Tibial artery (tissue), 4 donors: ENCODE measurements at regions not wholly inside any gene's neighbourhood (a gene's known extent, or its start where the extent isn't known, plus 50 kb on each side); places are given as distances from the start of the nearest gene placed in this dataset.

Experiments
- DNase-seq, 2 donors: peaks; one replicate each; pipeline ENCODE4 v3.0.0-alpha.2; 2019
- H3K27ac ChIP-seq, 2 donors: fragments of 200-600 bp; sonication (generic) in 1 of 2; 1 replicate in 1 of 2; 2 replicates in 1 of 2; pipeline ENCODE4 v1.5.1; 2018 to 2019; ENCODE audit warnings: mild to moderate bottlenecking in 1 of 2
- H3K27me3 ChIP-seq, 2 donors: fragments of 200-600 bp; sonication (generic) in 1 of 2; one replicate each; pipeline versions ENCODE4 v1.5.1 to v1.6.0; 2016 to 2019
- H3K36me3 ChIP-seq, 3 donors: fragments of 200-600 bp; sonication (generic) in 2 of 3; one replicate each; pipeline ENCODE4 v1.5.1; 2016 to 2019; ENCODE audit warnings: mild to moderate bottlenecking in 2 of 3
- H3K4me1 ChIP-seq, 4 donors: fragments of 200-600 bp; sonication (generic) in 2 of 4; 1 replicate in 3 of 4; 2 replicates in 1 of 4; pipeline ENCODE4 v1.5.1; 2016 to 2019
- H3K4me3 ChIP-seq, 2 donors: fragments of 200-600 bp; sonication (generic) in 1 of 2; 1 replicate in 1 of 2; 2 replicates in 1 of 2; pipeline ENCODE4 v1.5.1; 2018 to 2019; ENCODE audit warnings: mild to moderate bottlenecking in 2 of 2
- H3K9me3 ChIP-seq, 3 donors: fragments of 200-600 bp; sonication (generic) in 1 of 3; one replicate each; pipeline ENCODE4 v1.5.1; 2016 to 2019
- intact Hi-C: fragments of 100-400 bp; cut with DNase I; formaldehyde crosslinking; loops from one replicate; pipeline ENCODE4 v1.15.0; 2023; ENCODE audit warnings: low total_unique reads
- TF ChIP-seq, protein P1 (sequence below), 2 experiments: fragments of 200-600 bp in 1 of 2; fragments of 450-650 bp in 1 of 2; IDR thresholded peaks; one replicate each; pipeline ENCODE4 v1.5.1; 2017 to 2019; ENCODE audit warnings: antibody characterized with exemption in 2 of 2, mild to moderate bottlenecking in 1 of 2, moderate library complexity in 1 of 2

- H3K36me3 ChIP-seq: no peaks in the 10 kb centered on the region
- H3K9me3 ChIP-seq: no peaks in the 10 kb centered on the region
- H3K4me3 ChIP-seq: no peak overlapping the region
- no peak for DNase-seq
- TF ChIP-seq, protein P1, sequence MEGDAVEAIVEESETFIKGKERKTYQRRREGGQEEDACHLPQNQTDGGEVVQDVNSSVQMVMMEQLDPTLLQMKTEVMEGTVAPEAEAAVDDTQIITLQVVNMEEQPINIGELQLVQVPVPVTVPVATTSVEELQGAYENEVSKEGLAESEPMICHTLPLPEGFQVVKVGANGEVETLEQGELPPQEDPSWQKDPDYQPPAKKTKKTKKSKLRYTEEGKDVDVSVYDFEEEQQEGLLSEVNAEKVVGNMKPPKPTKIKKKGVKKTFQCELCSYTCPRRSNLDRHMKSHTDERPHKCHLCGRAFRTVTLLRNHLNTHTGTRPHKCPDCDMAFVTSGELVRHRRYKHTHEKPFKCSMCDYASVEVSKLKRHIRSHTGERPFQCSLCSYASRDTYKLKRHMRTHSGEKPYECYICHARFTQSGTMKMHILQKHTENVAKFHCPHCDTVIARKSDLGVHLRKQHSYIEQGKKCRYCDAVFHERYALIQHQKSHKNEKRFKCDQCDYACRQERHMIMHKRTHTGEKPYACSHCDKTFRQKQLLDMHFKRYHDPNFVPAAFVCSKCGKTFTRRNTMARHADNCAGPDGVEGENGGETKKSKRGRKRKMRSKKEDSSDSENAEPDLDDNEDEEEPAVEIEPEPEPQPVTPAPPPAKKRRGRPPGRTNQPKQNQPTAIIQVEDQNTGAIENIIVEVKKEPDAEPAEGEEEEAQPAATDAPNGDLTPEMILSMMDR (IDR thresholded peaks at IDR 0.05): no peak
- H3K4me1 ChIP-seq: no peaks in the 10 kb centered on the region
- H3K27ac ChIP-seq: no peak overlapping the region
- no peaks in the 10 kb centered on the region for H3K27me3 ChIP-seq
- intact Hi-C loops: no loop called here
These were observed 2451.8 kb downstream of the PCDH7 start for GRCh38 chr4:33171873-33172525.

- no peaks in the 10 kb centered on the region for H3K36me3 ChIP-seq
- DNase-seq: no peak
- TF ChIP-seq, protein P1 (IDR thresholded peaks at IDR 0.05): no peak
- H3K27me3 ChIP-seq: no peaks in the 10 kb centered on the region
- intact Hi-C loops: no loop called here
- H3K9me3 ChIP-seq: no peaks in the 10 kb centered on the region
- H3K4me3 ChIP-seq: no peak overlapping the region
- no peak overlapping the region for H3K27ac ChIP-seq
- H3K4me1 ChIP-seq: no peaks in the 10 kb centered on the region
These were observed 2456.4 kb downstream of the PCDH7 start for GRCh38 chr4:33176566-33176965.

DNA sequence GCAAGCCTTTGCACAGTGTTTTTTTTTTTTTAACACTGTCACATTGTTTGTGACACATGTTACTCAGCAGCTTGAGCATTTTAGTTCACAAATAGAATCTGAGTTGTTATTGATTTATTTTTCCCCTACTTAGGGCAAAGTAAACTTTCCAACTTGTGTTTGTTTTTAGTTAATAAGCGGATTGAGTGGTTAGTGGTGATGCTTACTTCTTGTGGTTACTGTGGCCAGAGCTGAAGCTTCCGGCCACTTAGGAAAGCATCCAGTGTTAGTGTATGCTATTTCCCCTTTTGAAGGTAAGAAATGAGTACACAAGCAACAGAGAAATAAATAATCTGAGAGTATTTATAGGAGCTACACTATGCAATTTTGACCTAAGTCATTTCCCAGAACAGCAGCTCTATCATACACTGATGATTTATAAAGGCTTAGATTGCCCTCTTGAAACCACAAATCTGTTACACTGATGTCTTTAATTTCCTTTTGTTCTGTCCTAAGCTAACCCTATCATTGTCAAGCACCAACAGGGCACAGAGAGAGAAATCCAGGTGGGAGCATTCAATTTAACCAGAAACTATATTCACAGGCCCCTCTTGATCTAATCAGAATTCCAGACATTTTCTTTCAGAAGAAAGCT is 2464.6 kb downstream of the PCDH7 start:
- Histone ChIP-seq H3K4me3 (no peak overlapping the region), H3K27ac (no peak overlapping the region), H3K27me3 (no peaks in the 10 kb centered on the region), H3K9me3 (no peaks in the 10 kb centered on the region), H3K4me1 (no peaks in the 10 kb centered on the region), H3K36me3 (no peaks in the 10 kb centered on the region)
- intact Hi-C loops: no loop called here
- TF ChIP-seq, protein P1 (IDR thresholded peaks at IDR 0.05): no peak
- no peak for DNase-seq

DNA sequence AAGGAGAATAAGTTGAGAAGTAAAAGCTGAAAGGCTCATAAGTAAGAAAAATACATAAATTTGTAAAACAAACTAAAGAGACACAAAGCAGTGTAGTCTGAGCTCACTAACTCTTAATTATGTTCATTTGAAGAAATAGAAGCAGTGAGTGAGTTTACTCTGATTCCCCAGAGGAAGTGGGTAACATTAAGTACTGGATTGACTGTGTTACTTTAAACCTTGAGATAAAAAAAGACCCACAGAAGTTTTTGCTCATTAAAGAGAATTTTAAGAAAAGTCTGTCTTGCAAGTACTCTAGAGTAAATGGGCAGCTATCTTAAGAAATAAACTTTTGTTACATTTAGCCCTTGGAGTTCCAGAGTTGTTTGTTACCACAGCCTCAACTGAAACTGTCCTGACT is 2466.9 kb downstream of the PCDH7 start:
- intact Hi-C loops: no loop called here
- no peaks in the 10 kb centered on the region for H3K9me3 ChIP-seq
- no peaks in the 10 kb centered on the region for H3K27me3 ChIP-seq
- no peaks in the 10 kb centered on the region for H3K36me3 ChIP-seq
- TF ChIP-seq, protein P1 (IDR thresholded peaks at IDR 0.05): no peak
- H3K27ac ChIP-seq: no peak overlapping the region
- H3K4me3 ChIP-seq: no peak overlapping the region
- DNase-seq: no peak
- H3K4me1 ChIP-seq: no peaks in the 10 kb centered on the region

DNA sequence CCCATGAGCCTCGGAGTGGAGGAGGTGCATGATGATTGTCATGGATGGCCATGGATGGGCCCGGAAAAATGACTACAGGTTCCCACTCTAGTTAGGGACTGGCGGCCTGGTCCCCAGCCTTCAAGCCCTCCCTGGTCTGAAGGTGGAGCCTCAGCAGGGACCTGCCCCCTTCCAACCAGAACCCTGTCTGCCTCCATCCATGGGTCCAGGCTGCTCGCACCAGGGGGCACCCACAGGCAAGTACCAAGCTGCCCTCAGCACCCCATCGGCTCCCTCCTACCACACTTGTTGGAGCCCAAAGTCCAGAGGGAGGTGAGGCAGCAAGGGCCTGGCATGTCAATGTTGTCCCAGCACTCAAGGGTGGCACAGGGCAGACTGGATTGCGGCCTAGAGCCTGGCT is 2468.6 kb downstream of the PCDH7 start:
- H3K4me1 ChIP-seq: no peaks in the 10 kb centered on the region
- H3K27ac ChIP-seq: no peak overlapping the region
- no peaks in the 10 kb centered on the region for H3K9me3 ChIP-seq
- intact Hi-C loops: no loop called here
- H3K4me3 ChIP-seq: no peak overlapping the region
- DNase-seq: no peak
- H3K36me3 ChIP-seq: no peaks in the 10 kb centered on the region
- TF ChIP-seq, protein P1 (IDR thresholded peaks at IDR 0.05): no peak
- no peaks in the 10 kb centered on the region for H3K27me3 ChIP-seq
